Activated naive CD4-positive, alpha-beta T cell (primary cell): ENCODE measurements at regions not wholly inside any gene's neighbourhood (a gene's known extent, or its start where the extent isn't known, plus 50 kb on each side); places are given as distances from the start of the nearest gene placed in this dataset.
"Not testable (repeated sequence)": the region's sequence is repeated elsewhere in the genome, so short reads cannot be mapped to it uniquely, and the experiment has no call there.

Experiments
- DNase-seq, 4 experiments: peaks; one replicate each; lab custom pipeline; 2025; lab: John Stamatoyannopoulos, UW

DNA sequence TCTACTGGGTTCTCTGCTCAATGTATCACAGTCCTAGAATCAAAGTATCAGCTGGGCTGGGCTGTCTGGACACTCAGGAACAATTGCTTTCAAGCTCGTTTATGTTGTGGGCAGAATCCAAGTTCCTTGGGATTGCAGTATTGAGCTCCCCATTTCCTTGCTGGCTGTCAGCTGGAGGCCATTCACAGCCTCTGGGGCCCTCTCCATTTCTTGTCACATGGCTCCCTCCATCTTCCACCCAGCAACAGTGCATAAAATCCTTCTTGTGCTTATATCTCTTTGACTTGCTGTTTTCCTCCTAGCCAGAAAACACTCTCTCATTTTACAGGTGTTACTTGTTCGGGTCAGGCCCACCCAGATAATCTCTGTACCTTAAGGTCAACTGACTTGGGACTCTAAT is 363.5 kb downstream of the IGSF11 start:
- DNase-seq, result no peak

DNA sequence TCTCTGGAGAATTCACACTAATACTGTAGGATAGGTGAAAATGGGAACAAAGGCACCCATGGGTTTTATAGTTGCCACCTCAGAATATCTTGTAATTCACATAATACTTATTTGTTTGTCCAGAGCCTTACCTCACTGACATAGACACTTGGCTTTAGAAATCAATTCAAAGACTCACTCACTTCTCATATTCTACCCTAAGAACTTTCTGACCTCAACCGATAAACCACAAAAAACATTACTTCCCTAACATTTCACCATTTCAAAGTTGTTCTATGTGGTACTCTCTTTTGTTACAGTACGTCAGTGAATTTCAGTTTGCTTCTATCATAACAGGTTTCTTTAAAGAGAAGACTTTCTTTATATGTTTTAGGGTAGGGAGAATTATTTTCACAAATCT is 359.3 kb downstream of the IGSF11 start:
- DNase-seq, result no peak

DNA sequence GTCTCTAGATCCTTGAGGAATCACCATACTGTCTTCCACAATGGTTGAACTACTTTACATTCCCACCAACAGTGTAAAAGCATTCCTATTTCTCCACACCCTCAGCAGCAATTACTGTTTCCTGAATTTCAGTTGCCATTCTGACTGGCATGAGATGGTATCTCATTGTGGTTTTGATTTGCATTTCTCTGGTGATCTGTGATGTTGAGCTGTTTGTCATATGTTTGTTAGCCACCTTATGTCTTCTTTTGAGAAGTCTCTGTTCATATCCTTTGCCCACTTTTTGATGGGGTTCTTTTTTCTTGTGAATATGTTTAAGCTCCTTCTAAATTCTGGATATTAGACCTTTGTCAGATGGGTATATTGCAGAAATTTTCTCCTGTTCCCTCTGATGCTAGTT is 356.0 kb downstream of the IGSF11 start:
- not testable (repeated sequence) for DNase-seq

DNA sequence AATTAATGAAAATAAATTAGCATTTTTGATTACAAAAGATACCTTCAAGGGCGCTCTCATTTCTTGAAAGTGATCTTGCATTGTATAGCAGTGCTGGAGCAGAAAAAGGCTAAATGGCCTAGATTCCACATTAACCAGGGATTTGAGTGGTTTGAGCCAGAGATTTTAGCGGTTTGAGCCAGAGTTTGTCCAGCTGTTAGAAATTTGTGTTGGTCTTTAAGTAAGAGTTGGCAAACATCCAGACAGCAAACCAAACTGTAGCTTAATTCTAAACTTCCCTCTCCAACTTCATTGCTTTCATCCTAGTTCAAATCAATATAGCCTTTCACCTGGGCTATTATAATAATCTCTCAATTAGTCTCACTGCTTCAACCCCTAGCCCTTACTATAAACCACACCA is 351.7 kb downstream of the IGSF11 start:
- no peak for DNase-seq

DNA sequence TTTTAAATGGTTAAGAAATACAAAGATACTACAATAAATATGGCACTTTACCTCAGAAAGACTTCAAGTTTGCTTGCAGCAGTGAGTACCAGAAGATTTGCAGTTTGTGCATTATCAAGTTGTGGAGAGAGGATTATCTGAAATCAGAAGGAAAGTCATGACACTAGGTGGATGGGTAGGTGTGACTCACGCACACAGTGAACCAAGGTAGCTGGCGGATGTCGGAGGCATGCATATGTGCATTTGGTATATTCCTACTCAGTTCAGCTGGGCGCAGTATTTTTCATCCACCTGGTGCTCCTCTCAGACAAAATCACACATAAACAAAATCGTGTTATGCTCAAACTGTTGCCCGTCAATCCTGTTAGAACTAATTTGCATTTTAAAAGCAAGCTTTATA is 351.0 kb downstream of the IGSF11 start:
- DNase-seq, result no peak

DNA sequence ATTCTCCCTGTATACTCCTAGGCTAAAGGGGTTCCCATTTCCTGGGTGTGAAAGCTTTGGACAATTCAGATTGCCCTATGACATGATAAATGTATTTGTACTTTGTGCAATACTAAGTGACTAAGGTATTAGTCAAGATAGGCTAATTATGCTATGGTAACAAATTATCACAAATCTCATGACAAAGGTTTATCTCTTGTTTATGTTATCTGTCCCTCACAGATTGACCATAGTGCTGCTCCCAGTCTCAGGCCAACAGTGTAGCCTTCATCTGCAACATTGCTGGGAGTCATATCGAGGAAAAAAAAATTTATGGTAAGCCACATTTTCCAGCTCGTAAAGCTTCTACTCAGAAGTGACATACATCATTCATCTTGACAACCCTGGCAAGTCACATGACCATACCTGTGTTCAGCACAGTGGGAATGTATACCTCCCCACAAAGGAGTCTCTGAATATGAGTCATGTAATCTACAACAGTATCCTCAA is 346.2 kb downstream of the IGSF11 start:
- DNase-seq, result no peak

DNA sequence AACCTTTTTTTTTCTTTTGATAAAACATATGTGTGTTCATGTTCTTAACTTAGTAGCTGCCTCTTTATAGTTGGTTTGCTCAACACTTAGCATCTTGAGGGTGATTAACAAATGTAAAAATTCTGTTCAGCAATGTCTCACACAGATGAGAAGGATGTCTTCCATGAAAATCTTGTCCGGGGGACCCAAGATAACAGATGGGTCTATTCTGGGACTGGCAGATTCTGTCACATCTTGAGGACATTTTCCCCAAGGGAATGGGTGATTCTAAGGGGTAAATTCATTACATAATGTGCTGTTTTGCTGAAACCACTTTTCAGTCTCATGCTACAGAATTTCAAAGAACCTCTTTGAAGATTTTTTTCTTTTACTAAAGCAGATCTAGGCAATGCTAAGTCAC is 342.2 kb downstream of the IGSF11 start:
- DNase-seq, result no peak

DNA sequence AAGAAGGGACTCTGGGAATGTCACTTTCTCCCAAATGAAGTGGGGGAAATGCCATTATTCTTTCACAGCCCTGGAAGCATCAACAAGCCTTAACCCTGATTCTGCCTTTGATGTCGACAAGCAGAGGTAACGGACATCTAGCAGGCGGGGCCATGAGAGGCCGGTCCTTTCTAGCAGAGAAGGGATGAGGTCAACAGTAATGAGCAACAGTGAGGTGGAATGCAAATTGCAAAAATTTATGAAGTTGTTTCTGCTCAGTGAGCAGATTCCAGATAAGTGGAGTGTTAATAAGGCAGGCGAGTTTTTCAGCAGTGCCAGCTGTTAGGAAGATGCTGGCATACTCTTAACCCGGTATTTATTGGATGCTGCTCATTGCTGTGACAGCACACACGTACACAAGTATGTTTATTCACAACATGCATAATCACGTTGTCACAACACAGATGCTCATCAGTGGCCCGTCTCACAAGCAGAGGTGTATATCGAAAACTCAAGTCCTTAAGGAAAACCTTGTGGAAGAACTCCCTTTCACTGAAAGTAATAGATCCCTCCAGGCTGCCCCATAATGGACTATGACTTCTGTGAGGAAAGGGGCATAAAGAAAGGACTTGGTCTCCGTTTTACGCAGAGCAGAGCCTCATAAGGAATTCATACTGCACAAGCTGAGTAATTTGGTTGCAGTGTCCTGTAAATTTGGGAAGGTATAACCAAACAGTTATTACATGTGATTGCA is 329.0 kb downstream of the IGSF11 start:
- no peak for DNase-seq

DNA sequence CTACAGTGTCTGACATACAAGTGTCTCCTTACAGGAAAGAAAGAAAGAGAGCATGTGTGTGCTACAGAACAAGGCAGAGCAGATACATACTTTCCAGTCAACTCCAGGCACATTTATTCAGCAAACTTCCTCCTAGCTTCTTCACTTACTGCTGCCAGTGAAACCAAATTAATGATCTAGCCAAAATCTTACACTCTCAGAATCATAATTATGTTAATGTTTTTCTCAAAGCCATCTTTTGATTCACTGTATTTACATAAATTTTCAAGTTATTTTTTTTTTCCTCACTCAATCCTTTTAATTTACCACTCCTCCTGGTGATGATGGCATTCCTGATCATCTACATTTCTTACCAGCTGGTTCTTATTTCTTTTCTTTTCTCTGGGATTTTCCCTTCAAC is 326.7 kb downstream of the IGSF11 start:
- no peak for DNase-seq

DNA sequence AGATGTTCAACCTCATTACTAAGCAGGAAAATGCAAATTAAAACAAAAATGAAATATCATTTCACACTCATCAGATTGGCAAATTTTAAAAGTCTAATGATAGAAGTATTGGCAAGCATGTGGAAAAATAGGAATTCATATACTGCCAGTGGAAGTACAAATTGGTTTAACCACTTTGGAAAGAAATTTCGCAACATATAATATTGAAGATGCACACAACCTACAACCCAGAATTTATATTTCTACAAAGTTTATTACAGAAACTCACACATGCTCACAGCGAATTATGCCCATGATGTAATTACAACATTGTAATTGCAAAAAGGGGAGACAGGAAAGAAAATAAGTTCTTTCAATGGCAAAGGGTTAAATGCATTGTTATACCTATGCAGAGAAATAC is 324.1 kb downstream of the IGSF11 start:
- no peak for DNase-seq

DNA sequence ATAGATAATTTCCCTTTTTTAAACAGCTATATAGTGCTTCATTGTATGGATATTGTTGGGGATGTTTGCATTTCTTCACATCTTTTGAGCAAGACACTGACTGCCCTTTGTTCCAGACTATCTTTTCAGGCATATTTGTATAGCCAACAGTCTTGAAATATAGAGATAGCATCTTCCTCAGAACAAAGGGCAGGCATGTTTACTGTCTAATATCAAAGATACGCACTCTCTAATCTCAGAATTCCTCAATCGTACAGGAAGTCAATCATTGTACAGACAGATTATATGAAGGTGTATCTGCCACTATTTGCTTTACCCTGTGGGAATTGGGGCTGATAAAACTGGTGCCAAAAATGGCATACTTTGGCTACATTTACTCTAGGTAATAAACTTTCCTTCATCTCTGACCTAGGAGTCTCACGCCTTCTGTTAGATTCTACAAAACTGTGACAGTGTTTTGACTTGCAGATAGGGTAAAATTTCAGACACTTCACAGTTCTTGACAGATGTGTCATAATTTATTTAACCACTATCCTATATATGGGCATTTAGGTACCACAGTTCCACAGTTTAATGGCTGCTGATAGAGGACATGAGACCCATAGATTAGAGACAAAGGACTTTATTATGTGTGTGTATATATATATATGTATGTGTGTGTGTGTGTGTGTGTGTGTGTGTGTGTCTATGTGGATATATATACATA is 321.0 kb downstream of the IGSF11 start:
- DNase-seq, result no peak

DNA sequence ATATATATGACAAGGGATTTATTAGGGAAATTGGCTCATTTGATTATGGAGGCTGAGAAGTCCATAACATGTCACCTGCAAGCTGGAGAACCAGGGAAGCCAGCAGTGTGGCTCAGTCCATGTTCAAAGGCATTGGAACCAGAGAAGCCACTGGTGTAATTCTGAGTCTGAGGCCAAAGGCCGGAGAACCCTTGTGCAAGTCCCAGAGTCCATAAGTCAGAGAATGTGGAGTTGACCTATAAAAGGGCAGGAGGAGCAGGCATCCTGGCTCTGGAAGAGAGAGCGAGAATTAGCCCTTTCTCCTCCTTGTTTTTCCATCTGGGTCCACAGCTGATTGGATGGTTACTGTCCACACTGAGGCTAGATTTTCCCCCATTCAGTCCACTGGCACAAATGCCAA is 319.8 kb downstream of the IGSF11 start:
- no peak for DNase-seq

DNA sequence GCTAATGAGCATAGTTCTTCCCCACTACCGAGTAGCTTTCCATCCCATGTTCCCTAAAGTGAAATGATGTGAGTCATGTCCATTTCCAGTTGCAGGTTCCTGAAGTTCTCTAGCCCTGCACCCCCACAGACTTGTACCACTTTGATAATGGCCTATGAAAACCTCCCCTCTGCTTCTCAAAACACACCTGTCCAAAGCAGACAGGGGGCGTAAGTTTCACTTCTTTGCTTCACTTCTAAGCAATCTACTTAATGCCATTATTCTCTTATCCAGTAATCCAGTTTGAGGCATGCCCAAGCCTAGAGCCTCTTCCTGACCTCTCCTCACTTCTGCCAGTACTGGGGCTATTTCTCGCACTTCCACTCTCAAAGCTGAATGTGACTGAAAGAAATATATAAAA is 305.1 kb downstream of the IGSF11 start:
- no peak for DNase-seq

DNA sequence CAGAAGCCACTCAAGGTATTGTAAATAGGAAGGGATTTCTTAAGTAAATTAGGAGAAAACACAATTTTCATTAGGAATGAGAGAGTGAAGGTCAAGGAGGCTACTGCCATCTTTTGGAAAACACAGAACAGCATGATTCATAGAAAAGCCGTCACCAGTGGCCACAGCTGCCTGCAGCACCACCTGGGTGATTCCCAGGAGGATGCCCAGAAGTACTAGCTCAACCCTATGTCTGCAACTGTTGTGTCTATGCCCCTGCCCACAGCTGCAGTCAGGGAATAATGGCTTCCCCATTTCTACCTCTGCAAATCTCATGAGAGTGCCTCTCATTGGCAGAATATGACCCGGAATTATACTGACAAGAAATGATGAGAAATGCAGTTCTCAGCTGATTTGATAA is 300.0 kb downstream of the IGSF11 start:
- DNase-seq, result no peak

DNA sequence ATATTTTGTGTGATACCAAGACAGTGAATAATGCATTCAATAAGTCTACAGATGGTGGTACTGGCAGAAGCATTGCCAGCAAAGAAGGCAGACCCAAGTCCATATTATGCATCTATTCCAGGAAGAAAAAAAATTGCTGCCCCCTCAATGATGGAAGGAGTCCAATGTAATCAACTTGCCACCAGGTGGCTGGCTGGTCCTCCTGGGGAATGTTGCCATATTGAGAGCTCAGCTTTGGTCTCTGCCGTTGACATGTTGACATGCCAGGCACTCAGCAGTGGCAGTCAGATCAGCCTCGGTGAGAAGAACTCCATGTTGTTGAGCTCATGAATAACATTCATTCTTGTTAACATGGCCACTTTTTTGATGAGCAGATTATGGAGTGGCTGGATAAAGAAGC is 298.5 kb downstream of the IGSF11 start:
- no peak for DNase-seq

DNA sequence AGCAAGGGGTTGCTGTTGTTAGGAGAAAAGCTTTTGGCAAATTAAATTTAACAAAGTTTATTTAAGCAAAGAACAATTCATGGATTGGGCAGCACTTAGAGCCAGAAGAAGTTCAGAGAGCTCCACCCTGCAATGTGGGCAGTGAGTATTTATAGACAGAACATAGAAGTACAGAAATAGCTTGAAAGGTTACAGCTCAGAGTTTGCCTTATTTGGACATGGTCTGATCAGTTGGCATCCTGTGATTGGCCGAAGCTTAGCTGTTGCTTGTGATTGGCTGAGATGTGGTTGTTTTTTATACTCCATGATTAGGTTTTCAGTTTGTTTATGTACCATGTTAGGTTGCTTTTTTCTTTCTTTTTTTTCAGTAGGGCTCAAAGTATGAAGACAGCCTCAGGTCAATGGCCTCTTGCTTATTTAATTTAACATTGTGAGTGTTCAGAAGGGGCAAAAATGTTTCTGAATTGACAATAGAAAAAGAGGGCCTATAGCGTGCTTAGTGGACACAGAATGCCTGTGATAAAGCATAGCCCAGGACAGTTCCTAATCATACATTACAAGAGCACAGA is 293.8 kb downstream of the IGSF11 start:
- DNase-seq, result no peak

DNA sequence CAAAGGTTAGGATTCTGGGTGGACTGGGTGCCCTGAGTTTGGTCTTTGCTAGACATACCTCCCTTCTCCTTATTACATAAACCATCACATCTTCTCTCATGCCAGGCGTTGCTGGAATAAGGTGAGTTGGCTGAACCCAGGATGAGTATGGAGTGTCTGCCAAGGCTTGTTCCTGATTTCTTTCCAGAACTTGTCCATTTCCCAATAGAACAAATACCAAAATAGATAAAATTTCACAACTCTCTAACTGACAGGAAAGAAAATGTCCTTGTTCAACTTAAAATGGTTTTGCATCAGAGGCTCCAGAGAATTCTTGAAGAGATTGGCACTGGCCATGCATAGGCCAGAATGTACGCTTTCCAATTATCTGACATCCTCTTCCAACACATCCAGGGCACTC is 291.9 kb downstream of the IGSF11 start:
- DNase-seq, result no peak

DNA sequence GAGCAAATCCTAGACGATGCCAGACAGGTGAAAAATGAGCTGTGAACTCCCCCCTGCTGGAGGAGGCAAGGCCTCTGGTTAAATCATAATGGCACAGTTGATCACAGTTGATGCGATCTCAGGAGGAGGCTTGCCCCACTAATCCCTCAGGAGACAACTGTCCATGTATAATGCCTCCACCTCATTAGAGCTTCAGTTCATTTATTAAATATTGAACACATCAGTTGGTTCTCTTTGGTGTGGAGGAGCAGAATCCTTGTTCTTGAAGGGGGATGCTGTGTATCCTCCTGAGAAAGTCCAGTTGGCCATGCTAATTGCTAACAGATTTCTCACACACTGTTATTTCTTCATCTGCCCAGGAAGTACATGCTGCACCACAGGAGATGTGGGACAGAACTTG is 290.5 kb downstream of the IGSF11 start:
- DNase-seq, result no peak

DNA sequence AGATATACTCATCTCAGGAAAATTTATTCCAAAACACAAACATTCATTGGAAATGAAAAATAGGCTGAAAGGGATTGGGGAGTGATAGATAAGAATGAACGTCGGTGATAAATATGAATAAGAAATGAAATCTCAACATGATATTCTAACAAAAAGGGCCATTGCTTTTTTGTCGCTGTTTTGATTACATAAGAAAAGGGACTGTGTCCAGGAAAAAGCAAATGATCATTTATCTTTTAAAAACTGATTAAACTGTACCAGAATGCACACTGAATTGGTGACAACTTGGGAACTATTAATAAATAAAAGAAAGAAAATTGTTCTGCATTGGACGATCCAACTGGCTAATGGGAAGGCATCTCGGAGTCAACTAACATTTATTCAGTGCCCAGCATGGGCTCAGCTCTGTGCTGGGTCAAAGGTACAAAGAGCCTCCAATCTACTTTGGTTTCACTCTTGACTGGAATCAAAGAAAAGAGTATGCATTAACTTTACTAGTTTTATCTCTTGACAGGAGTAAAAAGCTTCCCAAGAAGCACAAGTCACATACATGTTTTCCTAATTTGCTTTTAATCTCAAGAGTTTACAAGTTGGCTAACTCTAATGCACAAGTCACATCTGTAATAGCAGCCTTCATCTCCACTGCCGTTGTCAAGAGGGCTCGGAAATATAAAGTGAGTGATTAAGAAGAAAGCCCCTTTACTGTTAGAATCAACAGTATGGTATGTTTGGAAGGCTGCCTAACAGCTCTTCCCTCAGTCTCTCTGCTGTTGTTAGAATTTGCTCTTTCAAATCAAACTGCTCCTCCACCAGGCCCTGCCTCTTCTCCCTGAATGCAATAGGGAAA is 280.0 kb downstream of the IGSF11 start:
- no peak for DNase-seq

DNA sequence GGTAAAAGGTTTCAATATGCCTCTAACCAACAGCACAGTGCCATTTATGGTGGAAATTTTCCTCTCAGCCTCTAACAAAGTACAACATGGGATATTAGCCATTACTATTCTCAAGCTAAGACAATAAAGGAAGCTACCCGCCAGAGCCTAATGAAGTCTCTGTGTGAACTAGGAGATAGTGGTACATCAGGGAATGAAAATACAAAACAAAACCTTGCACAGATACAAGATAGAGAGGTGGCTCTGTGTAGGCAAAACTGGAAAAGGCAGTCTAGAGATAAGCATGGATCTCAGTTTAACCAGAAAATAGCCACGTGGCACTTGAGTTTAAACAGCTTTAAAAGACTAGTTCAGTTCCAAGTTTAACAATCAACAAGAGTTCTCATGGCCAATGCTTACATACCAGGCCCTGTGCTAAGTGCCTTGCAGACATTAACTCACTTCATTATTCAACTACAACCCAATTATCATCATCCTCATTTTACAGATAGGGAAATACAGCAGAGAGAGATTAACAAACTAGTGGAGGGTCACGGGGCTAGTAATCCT is 279.3 kb downstream of the IGSF11 start:
- DNase-seq, result no peak

DNA sequence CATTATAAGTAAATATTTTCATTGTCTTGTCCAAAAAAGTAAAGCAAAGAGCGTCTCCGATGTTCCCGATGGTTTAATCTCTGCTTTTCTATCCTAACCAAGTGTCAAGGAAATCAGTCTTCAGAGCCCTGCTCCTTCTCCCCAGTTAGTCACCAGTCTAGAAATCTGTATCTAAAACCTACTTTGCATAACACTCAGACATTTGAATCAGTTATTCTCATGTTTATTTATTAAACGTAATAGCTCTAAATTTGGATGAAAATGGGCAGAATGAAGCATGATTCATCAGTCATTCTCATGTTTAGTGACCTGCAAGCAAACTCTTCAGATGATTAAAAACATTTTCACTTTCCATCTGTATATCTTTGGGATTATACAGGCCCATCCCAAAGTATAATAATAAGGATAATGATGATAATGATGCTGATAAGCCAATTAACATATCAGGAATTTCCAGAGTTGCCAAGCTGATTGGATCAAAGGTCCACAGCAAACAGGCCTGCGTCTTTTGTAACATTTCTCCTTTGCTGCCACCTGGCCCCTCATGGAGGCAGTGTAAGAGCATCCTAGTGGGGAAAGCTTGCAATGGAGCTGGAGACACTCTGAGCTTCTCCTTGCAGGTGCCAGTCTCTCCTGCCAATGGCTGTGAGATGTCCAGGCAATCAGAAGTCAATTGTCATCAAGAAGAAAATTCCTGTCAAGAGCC is 273.9 kb downstream of the IGSF11 start:
- DNase-seq, result no peak

DNA sequence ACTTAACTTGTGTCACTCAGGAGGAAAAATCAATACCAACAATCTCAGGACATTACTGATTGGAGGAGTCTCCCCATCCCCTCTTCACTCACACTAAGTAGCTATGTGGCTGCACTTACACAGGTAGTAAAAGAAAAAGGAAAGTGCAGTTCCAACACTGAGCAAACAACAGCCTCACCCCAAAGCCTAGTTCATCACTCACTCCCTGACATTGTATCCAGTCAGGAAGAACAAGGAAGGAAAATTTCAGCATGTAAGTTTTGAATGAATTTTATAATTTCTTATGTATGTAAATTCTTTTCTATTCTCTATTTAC is 273.4 kb downstream of the IGSF11 start:
- no peak for DNase-seq
